ENCODE measurements at regions not wholly inside any gene's neighbourhood (a gene's known extent, or its start where the extent isn't known, plus 50 kb on each side); places are given as distances from the start of the nearest gene placed in this dataset.

GRCh38 chr1:87928623-87929022 is 599.9 kb downstream of the LMO4 start:
- no peak overlapping the region for H3K4me3 ChIP-seq (ENCODE audit: low read depth, low read length)
- no peak for DNase-seq (ENCODE audit: low read depth)
- TF ChIP-seq CTCF (IDR thresholded peaks at IDR 0.05; ENCODE audit: insufficient read depth, low read depth, low read length): no peak

- H3K4me3 ChIP-seq (ENCODE audit: low read depth, low read length): no peak overlapping the region
- no peak for TF ChIP-seq CTCF (IDR thresholded peaks at IDR 0.05; ENCODE audit: insufficient read depth, low read depth, low read length)
- no peak for DNase-seq (ENCODE audit: low read depth)
Measured at GRCh38 chr1:87929906-87930305, 601.2 kb downstream of the LMO4 start.

- no peak for DNase-seq (ENCODE audit: low read depth)
- TF ChIP-seq CTCF (IDR thresholded peaks at IDR 0.05; ENCODE audit: insufficient read depth, low read depth, low read length): no peak
- H3K4me3 ChIP-seq (ENCODE audit: low read depth, low read length): no peak overlapping the region
Measured at GRCh38 chr1:87930796-87931195, 602.1 kb downstream of the LMO4 start.

GRCh38 chr1:87933171-87933570 is 604.5 kb downstream of the LMO4 start:
- no peak overlapping the region for H3K4me3 ChIP-seq (ENCODE audit: low read depth, low read length)
- no peak for DNase-seq (ENCODE audit: low read depth)
- TF ChIP-seq CTCF (IDR thresholded peaks at IDR 0.05; ENCODE audit: insufficient read depth, low read depth, low read length): no peak

GRCh38 chr1:87935130-87935529 is 606.5 kb downstream of the LMO4 start:
- TF ChIP-seq CTCF (IDR thresholded peaks at IDR 0.05; ENCODE audit: insufficient read depth, low read depth, low read length): no peak
- no peak overlapping the region for H3K4me3 ChIP-seq (ENCODE audit: low read depth, low read length)
- DNase-seq (ENCODE audit: low read depth): no peak

- TF ChIP-seq CTCF (IDR thresholded peaks at IDR 0.05; ENCODE audit: insufficient read depth, low read depth, low read length): no peak
- no peak for DNase-seq (ENCODE audit: low read depth)
- H3K4me3 ChIP-seq (ENCODE audit: low read depth, low read length): no peak overlapping the region
Measured at GRCh38 chr1:87937831-87938395, 609.2 kb downstream of the LMO4 start.

- no peak overlapping the region for H3K4me3 ChIP-seq (ENCODE audit: low read depth, low read length)
- no peak for TF ChIP-seq CTCF (IDR thresholded peaks at IDR 0.05; ENCODE audit: insufficient read depth, low read depth, low read length)
- DNase-seq (ENCODE audit: low read depth): no peak
Measured at GRCh38 chr1:87938631-87939030, 610.0 kb downstream of the LMO4 start.
